GM12878 (cell line): ENCODE measurements at regions not wholly inside any gene's neighbourhood (a gene's known extent, or its start where the extent isn't known, plus 50 kb on each side); places are given as distances from the start of the nearest gene placed in this dataset.

ENCODE experiments used
- ATAC-seq: fragments of 200-7000 bp; cut with Tn5 transposase; 3 replicates; pipeline ENCODE4 v1.9.1; 2020; ENCODE audit warnings: mild to moderate bottlenecking, moderate library complexity
- BruUV-seq: library from RNA; stranded (reverse); fragments of 400-500 nt; replicated peaks from 2 replicates; lab custom pipeline; 2021; lab: Mats Ljungman, UMichigan
- CTCF ChIA-PET: fragments of 300-600 bp; sonication (Branson Sonifier 250); formaldehyde crosslinking; extraction: SDS; loops from one replicate; lab custom pipeline; 2021; ENCODE audit warnings: inconsistent platforms; lab: Yijun Ruan, JAX
- POLR2A ChIA-PET: fragments of 350-600 bp; formaldehyde crosslinking; extraction: SDS; loops from one replicate; lab custom pipeline; 2021; ENCODE audit warnings: inconsistent platforms; lab: Charles Lee
- RAD21 ChIA-PET: fragments of 300-600 bp; sonication (Branson Sonifier 250); formaldehyde crosslinking; loops from one replicate; lab custom pipeline; 2023; ENCODE audit warnings: antibody characterized with exemption; ENCODE audit not compliant: unreplicated experiment; lab: Charles Lee
- SMC1A ChIA-PET: fragments of 300-600 bp; sonication (Branson Sonifier 250); formaldehyde crosslinking; loops from one replicate; lab custom pipeline; 2023; ENCODE audit not compliant: unreplicated experiment, uncharacterized antibody; lab: Charles Lee
- DNase-seq: peaks from one replicate; pipeline ENCODE4 v3.0.0-alpha.2; 2011; ENCODE audit warnings: low read depth, low spot score
- FAIRE-seq: peaks from 3 replicates; lab custom pipeline; 2011; peaks lifted over from hg19 to GRCh38; lab: Jason Lieb, UNC
- H2AFZ ChIP-seq: 2 replicates; pipeline ENCODE4 v1.6.0; 2011; ENCODE audit warnings: low read depth, low read length, control low read depth; ENCODE audit not compliant: control insufficient read depth
- H3K27ac ChIP-seq: 2 replicates; pipeline ENCODE4 v1.5.1; 2011; ENCODE audit warnings: control low read depth; ENCODE audit not compliant: control insufficient read depth, insufficient read depth
- H3K27me3 ChIP-seq, 2 experiments: replicated peaks in 1 of 2; 2 replicates each; pipeline versions ENCODE4 v1.6.0 to v1.6.1; 2011; ENCODE audit warnings: low read length in 1 of 2; ENCODE audit not compliant: control insufficient read depth in 2 of 2, insufficient read depth in 2 of 2
- H3K36me3 ChIP-seq, 2 experiments: 2 replicates each; pipeline ENCODE4 v1.5.1; 2011; ENCODE audit warnings: low read length in 1 of 2; ENCODE audit not compliant: control insufficient read depth in 2 of 2, insufficient read depth in 2 of 2
- H3K4me1 ChIP-seq: 2 replicates; pipeline ENCODE4 v1.6.1; 2011; ENCODE audit warnings: mild to moderate bottlenecking, low read length, moderate library complexity, mixed read lengths; ENCODE audit not compliant: control insufficient read depth, insufficient read depth
- H3K4me2 ChIP-seq: 2 replicates; pipeline ENCODE4 v1.6.0; 2011; ENCODE audit warnings: control low read depth; ENCODE audit not compliant: control insufficient read depth, insufficient read depth
- H3K4me3 ChIP-seq: fragments of 200-600 bp; sonication (generic); 2 replicates; pipeline ENCODE4 v1.5.1; 2016
- H3K79me2 ChIP-seq: 2 replicates; pipeline ENCODE4 v1.6.0; 2011; ENCODE audit warnings: low read length; ENCODE audit not compliant: control insufficient read depth, insufficient read depth
- H3K9ac ChIP-seq: 2 replicates; pipeline ENCODE4 v1.8.0; 2011; ENCODE audit warnings: low read length, control low read depth, mixed read lengths; ENCODE audit not compliant: control insufficient read depth, insufficient read depth
- H3K9me3 ChIP-seq: replicated peaks from 3 replicates; pipeline ENCODE4 v1.5.1; 2011; ENCODE audit warnings: mild to moderate bottlenecking, low read length; ENCODE audit not compliant: control insufficient read depth, insufficient read depth
- H4K20me1 ChIP-seq: 2 replicates; pipeline ENCODE4 v1.6.0; 2011; ENCODE audit not compliant: control insufficient read depth, insufficient read depth
- CBX3 ChIP-seq: fragments of 200-600 bp; sonication (generic); IDR thresholded peaks from 2 replicates; pipeline ENCODE4 v1.6.1; 2016; ENCODE audit warnings: low read depth, borderline replicate concordance
- E4F1 ChIP-seq: fragments of 450-650 bp; IDR thresholded peaks from 2 replicates; pipeline ENCODE4 v1.6.1; 2018; ENCODE audit warnings: borderline replicate concordance, mild to moderate bottlenecking; ENCODE audit not compliant: partially characterized antibody
- ETV6 ChIP-seq, 2 experiments: fragments of 450-650 bp in 1 of 2; IDR thresholded peaks in 1 of 2; conservative IDR thresholded peaks in 1 of 2; 2 replicates each; pipeline ENCODE4 v1.6.1; 2014; ENCODE audit warnings: antibody characterized with exemption in 1 of 2, borderline replicate concordance in 1 of 2, low read depth in 1 of 2, mild to moderate bottlenecking in 1 of 2, moderate library complexity in 1 of 2
- HDAC6 ChIP-seq: fragments of 200-600 bp; sonication (generic); IDR thresholded peaks from one replicate; pipeline ENCODE4 v1.8.0; 2017; ENCODE audit warnings: antibody characterized with exemption; ENCODE audit not compliant: unreplicated experiment
- IRF3 ChIP-seq: fragments of 450-650 bp; IDR thresholded peaks from 2 replicates; pipeline ENCODE4 v1.6.1; 2014; ENCODE audit warnings: mild to moderate bottlenecking
- MEF2A ChIP-seq: IDR thresholded peaks from 2 replicates; pipeline ENCODE4 v1.6.1; 2011; ENCODE audit warnings: low read depth, mild to moderate bottlenecking, low read length, moderate library complexity; ENCODE audit not compliant: insufficient read depth
- NFYB ChIP-seq: IDR thresholded peaks from 2 replicates; pipeline ENCODE4 v1.6.1; 2011; ENCODE audit warnings: low read depth, mild to moderate bottlenecking, low read length, improper control_type of control experiment, moderate library complexity; ENCODE audit not compliant: insufficient read depth
- NR2C1 ChIP-seq: fragments of 450-650 bp; IDR thresholded peaks from 2 replicates; pipeline ENCODE4 v1.6.1; 2017; ENCODE audit warnings: antibody characterized with exemption, mild to moderate bottlenecking, moderate library complexity
- POLR2AphosphoS5 ChIP-seq: IDR thresholded peaks from 2 replicates; pipeline ENCODE4 v1.6.1; 2011; ENCODE audit warnings: mild to moderate bottlenecking, low read length, inconsistent platforms
- SMC3 ChIP-seq: IDR thresholded peaks from 2 replicates; pipeline ENCODE4 v1.6.1; 2011; ENCODE audit warnings: low read length, improper control_type of control experiment, borderline replicate concordance
- TARDBP ChIP-seq: IDR thresholded peaks from 2 replicates; pipeline ENCODE4 v1.6.1; 2016; ENCODE audit warnings: borderline replicate concordance
- TBL1XR1 ChIP-seq: IDR thresholded peaks from 2 replicates; pipeline ENCODE4 v1.6.1; 2012; ENCODE audit warnings: low read depth, low read length, improper control_type of control experiment
- ZNF207 ChIP-seq: fragments of 450-650 bp; IDR thresholded peaks from 2 replicates; pipeline ENCODE4 v1.6.1; 2014; ENCODE audit warnings: antibody characterized with exemption, mild to moderate bottlenecking, borderline replicate concordance
- WGBS: methylation state at CpG from one replicate; pipeline ENCODE4 v1.1.6; 2016; ENCODE audit warnings: low lambda C conversion rate; ENCODE audit not compliant: insufficient replicate concordance, insufficient coverage; ENCODE audit errors: missing lambda C conversion rate; 5-methylcytosine and 5-hydroxymethylcytosine counted together
- in situ Hi-C: fragments of 300-500 bp; cut with MboI; formaldehyde crosslinking; loops from 9 replicates; pipeline ENCODE4 v1.14.3; 2018; ENCODE audit warnings: mixed read lengths
- intact Hi-C: fragments of 100-400 bp; cut with micrococcal nuclease; formaldehyde crosslinking; loops from one replicate; pipeline ENCODE4 v1.14.2; 2022; ENCODE audit not compliant: unreplicated experiment

DNA sequence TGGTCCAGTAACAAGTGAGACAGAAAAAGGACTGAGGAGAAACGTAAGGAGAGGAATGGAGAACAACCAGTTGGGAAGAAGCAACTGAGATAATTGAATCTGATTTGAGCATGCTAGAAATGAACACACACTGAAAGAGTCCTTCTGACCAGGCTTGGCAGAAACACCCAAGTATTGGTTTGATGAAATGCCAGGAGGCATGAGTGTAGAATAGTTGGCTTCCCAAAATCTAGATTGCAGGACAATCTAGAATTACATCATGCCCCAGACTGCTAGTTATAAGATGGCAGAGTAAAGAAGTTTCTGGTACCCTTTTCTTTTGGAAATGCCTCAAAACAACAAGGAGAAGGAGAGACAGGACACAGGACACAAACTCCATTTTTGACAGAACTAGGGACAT, 189.7 kb upstream of the STT3B start:
- ATAC-seq = no peak
- Histone ChIP-seq H2AFZ (no peak overlapping the region), H3K36me3 (no peaks in the 10 kb centered on the region), H3K27me3 (no peaks in the 10 kb centered on the region)
- POLR2A ChIA-PET = no interaction called here
- RAD21 ChIA-PET = no interaction called here
- SMC1A ChIA-PET = interaction anchor here (1.1 kb wide), 1 partner anchor 35 kb away, joined by 3 read pairs; no protein-coding TSS in a partner anchor
- intact Hi-C loops = no loop called here
- in situ Hi-C loops = no loop called here
- TF ChIP-seq E4F1 = no peak
- no peak for TF ChIP-seq CBX3
- TF ChIP-seq IRF3 = no peak
- TF ChIP-seq HDAC6 = no peak
- TF ChIP-seq NR2C1 = no peak
- TF ChIP-seq SMC3 = no peak
- TF ChIP-seq TBL1XR1 = no peak
- TF ChIP-seq NFYB = no peak
- no peak for TF ChIP-seq ZNF207
- no peak for TF ChIP-seq ETV6 (conservative IDR thresholded peaks at IDR 0.05 in 1 of 2, IDR thresholded peaks at IDR 0.05 in 1 of 2; ENCODE audit: borderline replicate concordance in 1 of 2, low read depth in 1 of 2)
- TF ChIP-seq TARDBP = no peak
- TF ChIP-seq MEF2A = no peak
- TF ChIP-seq POLR2AphosphoS5 = no peak
- TF ChIP-seq, all 136 proteins: peak for 0
- H3K4me1 ChIP-seq = no peaks in the 10 kb centered on the region
- CTCF ChIA-PET = interaction anchor here (1.5 kb wide), 1 partner anchor 27 kb away, joined by 3 read pairs; no protein-coding TSS in a partner anchor
- H3K9me3 ChIP-seq = no peaks in the 10 kb centered on the region
- no peak overlapping the region for H3K4me3 ChIP-seq
- no peak overlapping the region for H3K4me2 ChIP-seq
- FAIRE-seq (no peak), DNase-seq (no peak)
- no TSS peak for BruUV-seq
- H3K79me2 ChIP-seq = no peaks in the 10 kb centered on the region
- no peaks in the 10 kb centered on the region for H4K20me1 ChIP-seq
- 33% methylated on average over 1 of the region's 1 CpG for WGBS
- no peak overlapping the region for H3K9ac ChIP-seq
- H3K27ac ChIP-seq = no peak overlapping the region
